B cell (primary cell): ENCODE measurements at regions not wholly inside any gene's neighbourhood (a gene's known extent, or its start where the extent isn't known, plus 50 kb on each side); places are given as distances from the start of the nearest gene placed in this dataset.

Source experiments
- ATAC-seq: fragments of 200-7000 bp; cut with Tn5 transposase; one replicate; pipeline ENCODE4 v1.10.0; 2021; ENCODE audit warnings: low read depth, mild to moderate bottlenecking, moderate number of reproducible peaks, moderate library complexity
- CTCF ChIA-PET: fragments of 350-600 bp; sonication (Branson Sonifier 250); formaldehyde crosslinking; loops from one replicate; lab custom pipeline; 2021; ENCODE audit warnings: antibody characterized with exemption, inconsistent platforms; lab: Charles Lee
- POLR2A ChIA-PET: fragments of 350-600 bp; sonication (Branson Sonifier 250); formaldehyde crosslinking; loops from one replicate; lab custom pipeline; 2021; ENCODE audit warnings: antibody characterized with exemption; lab: Charles Lee
- DNase-seq: peaks from one replicate; pipeline ENCODE4 v3.0.0; 2013
- H2AFZ ChIP-seq: 2 replicates; pipeline ENCODE4 v1.6.1; 2012; ENCODE audit warnings: mild to moderate bottlenecking, low read depth, low read length; ENCODE audit not compliant: insufficient read depth, poor library complexity, severe bottlenecking
- H3K27ac ChIP-seq, 2 donors: 1 replicate in 1 of 2; 2 replicates in 1 of 2; pipeline ENCODE4 v1.5.1; 2012 to 2013; ENCODE audit warnings: low read length in 2 of 2, mild to moderate bottlenecking in 2 of 2, moderate library complexity in 1 of 2
- H3K27me3 ChIP-seq, 4 experiments: fragments of 200-600 bp in 1 of 4; sonication (generic) in 1 of 4; replicated peaks in 1 of 4; 1 replicate in 2 of 4; 2 replicates in 2 of 4; pipeline versions ENCODE4 v1.6.1 to v1.7.0; 2013 to 2016; ENCODE audit warnings: low read length in 3 of 4, mild to moderate bottlenecking in 2 of 4, mixed read lengths in 1 of 4, moderate library complexity in 1 of 4; ENCODE audit not compliant: insufficient read depth in 4 of 4, control insufficient read depth in 3 of 4; ENCODE audit errors: control extremely low read depth in 1 of 4
- H3K36me3 ChIP-seq, 2 experiments: replicated peaks in 1 of 2; 1 replicate in 1 of 2; 2 replicates in 1 of 2; pipeline versions ENCODE4 v1.6.1 to v1.7.1; 2013; ENCODE audit warnings: low read length in 1 of 2; ENCODE audit not compliant: insufficient read depth in 2 of 2, control insufficient read depth in 1 of 2; ENCODE audit errors: control extremely low read depth in 1 of 2, extremely low read depth in 1 of 2
- H3K4me1 ChIP-seq, 2 donors: fragments of 200-600 bp in 1 of 2; sonication (generic) in 1 of 2; 1 replicate in 1 of 2; 2 replicates in 1 of 2; pipeline versions ENCODE4 v1.5.1 to v1.6.1; 2013 to 2017; ENCODE audit warnings: low read length in 2 of 2; ENCODE audit not compliant: control insufficient read depth in 2 of 2, insufficient read depth in 2 of 2
- H3K4me2 ChIP-seq: replicated peaks from 2 replicates; pipeline ENCODE3; 2012; ENCODE audit warnings: mild to moderate bottlenecking, low read depth, low read length; ENCODE audit not compliant: poor library complexity, severe bottlenecking
- H3K4me3 ChIP-seq, 5 experiments: fragments of 200-600 bp in 1 of 5; sonication (generic) in 1 of 5; 1 replicate in 3 of 5; 2 replicates in 2 of 5; pipeline versions ENCODE4 v1.5.1 to v1.7.0; 2011 to 2016; ENCODE audit warnings: low read length in 4 of 5, mild to moderate bottlenecking in 4 of 5, low read depth in 2 of 5, control low read depth in 1 of 5, moderate library complexity in 1 of 5; ENCODE audit not compliant: insufficient read depth in 1 of 5; ENCODE audit errors: control extremely low read depth in 1 of 5, extremely low read depth in 1 of 5
- H3K79me2 ChIP-seq: fragments of 200-600 bp; sonication (generic); one replicate; pipeline ENCODE4 v1.6.0; 2016; ENCODE audit warnings: low read length; ENCODE audit not compliant: control insufficient read depth, insufficient read depth
- H3K9ac ChIP-seq: fragments of 200-600 bp; sonication (generic); 2 replicates; pipeline ENCODE4 v1.6.1; 2017; ENCODE audit warnings: mild to moderate bottlenecking, low read length, moderate library complexity
- H3K9me3 ChIP-seq, 3 donors: one replicate each; pipeline versions ENCODE4 v1.6.1 to v1.7.1; 2013; ENCODE audit warnings: low read length in 2 of 3; ENCODE audit not compliant: control insufficient read depth in 2 of 3, insufficient read depth in 1 of 3; ENCODE audit errors: control extremely low read depth in 1 of 3
- H4K20me1 ChIP-seq: 2 replicates; pipeline ENCODE4 v1.6.0; 2012; ENCODE audit warnings: mild to moderate bottlenecking, low read length; ENCODE audit not compliant: insufficient read depth, control insufficient read depth, poor library complexity, severe bottlenecking
- H3K27ac Mint-ChIP-seq: one replicate; pipeline ENCODE4 v1.8.0; 2021; ENCODE audit warnings: mixed read lengths
- H3K27me3 Mint-ChIP-seq: one replicate; pipeline ENCODE4 v1.8.0; 2021; ENCODE audit warnings: mixed read lengths
- H3K4me1 Mint-ChIP-seq: one replicate; pipeline ENCODE4 v1.8.0; 2021; ENCODE audit warnings: mixed read lengths
- H3K4me3 Mint-ChIP-seq: one replicate; pipeline ENCODE4 v1.8.0; 2021; ENCODE audit warnings: mixed read lengths
- H3K9me3 Mint-ChIP-seq: one replicate; pipeline ENCODE4 v1.8.0; 2022; ENCODE audit warnings: mixed read lengths; ENCODE audit not compliant: insufficient read depth
- CTCF ChIP-seq: fragments of 200-600 bp; IDR thresholded peaks from one replicate; pipeline ENCODE4 v1.8.0; 2022; ENCODE audit warnings: antibody characterized with exemption, mild to moderate bottlenecking
- EZH2 ChIP-seq: IDR thresholded peaks from 2 replicates; pipeline ENCODE4 v1.6.1; 2012; ENCODE audit warnings: borderline replicate concordance, low read depth, mild to moderate bottlenecking, moderate library complexity, low read length; ENCODE audit not compliant: insufficient read depth, poor library complexity, severe bottlenecking
- WGBS: methylation state at CpG from one replicate; pipeline ENCODE4 v1.1.5; 2013; ENCODE audit warnings: missing lambda C conversion rate; ENCODE audit not compliant: insufficient coverage; 5-methylcytosine and 5-hydroxymethylcytosine counted together
- intact Hi-C: fragments of 100-400 bp; cut with micrococcal nuclease; formaldehyde crosslinking; loops from one replicate; pipeline ENCODE4 v1.10.0; 2022

GRCh38 chr6:120262354-120262753, 912.8 kb upstream of the MAN1A1 start:
- WGBS: 100% methylated on average over 2 of the region's 2 CpGs

GRCh38 chr6:120260636-120261035, 911.1 kb upstream of the MAN1A1 start:
- Mint-ChIP-seq H3K4me3 (no peak overlapping the region), H3K27me3 (no peaks in the 10 kb centered on the region), H3K9me3 (no peaks in the 10 kb centered on the region), H3K27ac (no peak overlapping the region), H3K4me1 (no peaks in the 10 kb centered on the region)
- Histone ChIP-seq H3K4me1 (no peaks in the 10 kb centered on the region), H3K79me2 (no peaks in the 10 kb centered on the region), H3K27me3 (no peaks in the 10 kb centered on the region), H3K4me2 (no peak overlapping the region), H3K9ac (no peak overlapping the region), H3K9me3 (no peaks in the 10 kb centered on the region), H3K4me3 (no peak overlapping the region), H4K20me1 (no peaks in the 10 kb centered on the region), H2AFZ (no peak overlapping the region), H3K36me3 (no peaks in the 10 kb centered on the region), H3K27ac (no peak overlapping the region)
- no CpG with 5 or more reads among the region's 2 CpGs for WGBS
- no peak for DNase-seq
- TF ChIP-seq EZH2 (no peak), CTCF (no peak)
- POLR2A ChIA-PET: no interaction called here
- intact Hi-C loops: no loop called here
- CTCF ChIA-PET: no interaction called here
- no peak for ATAC-seq

More at GRCh38 chr6:120262354-120262753, 912.8 kb upstream of the MAN1A1 start:
- POLR2A ChIA-PET: no interaction called here
- H3K4me2 ChIP-seq: no peak overlapping the region
- no peaks in the 10 kb centered on the region for H3K36me3 ChIP-seq
- Mint-ChIP-seq H3K4me1 (no peaks in the 10 kb centered on the region), H3K27me3 (no peaks in the 10 kb centered on the region), H3K4me3 (no peak overlapping the region), H3K9me3 (no peaks in the 10 kb centered on the region), H3K27ac (no peak overlapping the region)
- H4K20me1 ChIP-seq: no peaks in the 10 kb centered on the region
- no peak overlapping the region for H2AFZ ChIP-seq
- no peak overlapping the region for H3K9ac ChIP-seq
- H3K9me3 ChIP-seq: no peaks in the 10 kb centered on the region
- H3K4me1 ChIP-seq: no peaks in the 10 kb centered on the region
- DNase-seq (no peak), ATAC-seq (no peak)
- TF ChIP-seq CTCF: no peak
- TF ChIP-seq EZH2: no peak
- H3K4me3 ChIP-seq: no peak overlapping the region
- H3K27ac ChIP-seq: no peak overlapping the region
- no peaks in the 10 kb centered on the region for H3K79me2 ChIP-seq
- intact Hi-C loops: no loop called here
- CTCF ChIA-PET: no interaction called here
- no peaks in the 10 kb centered on the region for H3K27me3 ChIP-seq
